ENCODE measurements at regions not wholly inside any gene's neighbourhood (a gene's known extent, or its start where the extent isn't known, plus 50 kb on each side); places are given as distances from the start of the nearest gene placed in this dataset.

GRCh38 chr7:9869566-9869965 is 1104.1 kb upstream of the PHF14 start (continued):
- TF ChIP-seq FOXP4 (CRISPR knock-in tag; IDR thresholded peaks at IDR 0.05) (no peak), ZNF281 (CRISPR knock-in tag; IDR thresholded peaks at IDR 0.05) (no peak), GRHL2 (CRISPR knock-in tag; IDR thresholded peaks at IDR 0.05; ENCODE audit: insufficient replicate concordance, severe bottlenecking) (no peak), JAZF1 (CRISPR knock-in tag; IDR thresholded peaks at IDR 0.05) (no peak), ETV6 (CRISPR knock-in tag; IDR thresholded peaks at IDR 0.05) (no peak), AR (CRISPR knock-in tag; IDR thresholded peaks at IDR 0.05) (no peak), ZNF423 (CRISPR knock-in tag; IDR thresholded peaks at IDR 0.05) (no peak), SOX15 (CRISPR knock-in tag; IDR thresholded peaks at IDR 0.05) (no peak)

GRCh38 chr7:9870674-9871073 is 1103.0 kb upstream of the PHF14 start:
- no peak for TF ChIP-seq ZNF423 (CRISPR knock-in tag; IDR thresholded peaks at IDR 0.05)
- TF ChIP-seq SMAD3 (CRISPR knock-in tag; IDR thresholded peaks at IDR 0.05; ENCODE audit: borderline replicate concordance), result no peak
- no peak for TF ChIP-seq SP1 (CRISPR knock-in tag; conservative IDR thresholded peaks at IDR 0.05)
- no peak for TF ChIP-seq JUN (CRISPR knock-in tag; IDR thresholded peaks at IDR 0.05)
- H3K4me1 Mint-ChIP-seq, result no peaks in the 10 kb centered on the region
- CTCF ChIA-PET, result no interaction called here
- H3K9me3 Mint-ChIP-seq, result peaks cover 22% of the 10 kb centered on the region
- ATAC-seq (no peak), DNase-seq (ENCODE audit: low spot score) (no peak)
- no peak overlapping the region for H3K27ac Mint-ChIP-seq
- POLR2A ChIA-PET, result no interaction called here
- H3K4me3 Mint-ChIP-seq, result no peak overlapping the region
- H3K36me3 Mint-ChIP-seq, result peaks cover 9% of the 10 kb centered on the region; the same call in 1 of the 2 replicates
- no peaks in the 10 kb centered on the region; the same call in 1 of the 2 replicates for H3K27me3 Mint-ChIP-seq (ENCODE audit: low read depth)

- DNase-seq (ENCODE audit: low spot score) (no peak), ATAC-seq (no peak)
- Mint-ChIP-seq H3K4me3 (no peak overlapping the region), H3K27me3 (ENCODE audit: low read depth) (no peaks in the 10 kb centered on the region; the same call in 1 of the 2 replicates), H3K27ac (no peak overlapping the region), H3K36me3 (peaks cover 6% of the 10 kb centered on the region; the same call in 1 of the 2 replicates), H3K4me1 (no peaks in the 10 kb centered on the region), H3K9me3 (peaks cover 11% of the 10 kb centered on the region)
- ChIA-PET CTCF (no interaction called here), POLR2A (no interaction called here)
- no peak for TF ChIP-seq ATF2 (CRISPR knock-in tag; IDR thresholded peaks at IDR 0.05; ENCODE audit: borderline replicate concordance, low read depth)
- no peak for TF ChIP-seq GRHL2 (CRISPR knock-in tag; IDR thresholded peaks at IDR 0.05; ENCODE audit: insufficient replicate concordance, severe bottlenecking)
- TF ChIP-seq MLX (CRISPR knock-in tag; IDR thresholded peaks at IDR 0.05), result no peak
- TF ChIP-seq RORB (CRISPR knock-in tag; IDR thresholded peaks at IDR 0.05), result no peak
- TF ChIP-seq ZNF232 (CRISPR knock-in tag; IDR thresholded peaks at IDR 0.05), result no peak
- no peak for TF ChIP-seq ZNF425 (CRISPR knock-in tag; conservative IDR thresholded peaks at IDR 0.05)
- TF ChIP-seq USF2 (CRISPR knock-in tag; IDR thresholded peaks at IDR 0.05), result no peak
- no peak for TF ChIP-seq PREB (CRISPR knock-in tag; IDR thresholded peaks at IDR 0.05; ENCODE audit: borderline replicate concordance)
- no peak for TF ChIP-seq CREM (CRISPR knock-in tag; IDR thresholded peaks at IDR 0.05)
- TF ChIP-seq GABPB1 (CRISPR knock-in tag; IDR thresholded peaks at IDR 0.05), result no peak
These were observed 1099.5 kb upstream of the PHF14 start for GRCh38 chr7:9874182-9874581.

Data from WTC11 (cell line).